NCI-H748 treated with DMSO at 0.1 percent for 48 hours (cell line): ENCODE measurements at regions not wholly inside any gene's neighbourhood (a gene's known extent, or its start where the extent isn't known, plus 50 kb on each side); places are given as distances from the start of the nearest gene placed in this dataset.
"Not testable (repeated sequence)": the region's sequence is repeated elsewhere in the genome, so short reads cannot be mapped to it uniquely, and the experiment has no call there.

Experiments used
- DNase-seq: peaks from one replicate; lab custom pipeline; 2025; lab: John Stamatoyannopoulos, UW

- DNase-seq, result no peak
These were observed 136.1 kb downstream of the DISP1 start for GRCh38 chr1:222950892-222951291.

- no peak for DNase-seq
These were observed 138.7 kb downstream of the DISP1 start for GRCh38 chr1:222953585-222953984.

DNA sequence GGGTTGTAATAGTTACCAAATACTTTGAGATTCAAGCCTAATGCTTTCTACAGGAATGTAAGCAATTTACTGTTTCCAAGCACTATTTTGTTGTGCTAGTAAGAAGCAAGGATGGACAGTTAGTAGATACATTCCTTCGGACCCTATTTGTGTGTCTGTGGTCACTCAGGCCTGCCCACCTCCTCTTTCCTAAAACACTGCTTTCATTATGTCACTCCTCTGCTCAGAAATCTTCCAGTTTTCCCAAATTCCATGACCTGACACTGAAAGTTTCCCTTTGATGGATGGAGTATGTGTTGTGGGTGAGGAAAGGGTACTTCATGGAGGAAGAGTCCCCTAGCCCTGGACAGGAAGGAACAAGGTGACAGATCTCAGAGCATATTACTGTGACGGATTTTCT lies 141.1 kb downstream of the DISP1 start:
- no peak for DNase-seq

DNA sequence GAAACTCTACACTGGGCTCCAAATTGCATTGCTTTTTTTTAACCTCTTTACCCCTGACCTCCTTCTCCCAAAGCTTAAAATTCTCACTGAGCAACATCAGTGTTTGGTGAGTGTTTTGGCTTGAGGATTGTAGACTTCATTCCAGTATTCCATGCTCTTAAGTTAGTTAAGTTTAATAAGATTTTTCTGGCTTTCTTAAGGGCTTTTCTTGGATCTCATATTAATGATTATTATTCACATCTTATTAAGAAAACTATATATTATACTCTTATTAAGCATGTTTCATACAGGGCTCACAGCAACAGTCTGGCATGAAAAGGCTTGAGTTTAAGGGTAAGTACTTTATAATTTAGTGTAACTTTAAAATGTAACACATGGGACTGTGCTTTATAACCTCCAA lies 141.8 kb downstream of the DISP1 start:
- DNase-seq, result no peak

- no peak for DNase-seq
These were observed 152.8 kb downstream of the DISP1 start for GRCh38 chr1:222967466-222968240.

- DNase-seq, result no peak
These were observed 155.2 kb downstream of the DISP1 start for GRCh38 chr1:222970040-222970439.

DNA sequence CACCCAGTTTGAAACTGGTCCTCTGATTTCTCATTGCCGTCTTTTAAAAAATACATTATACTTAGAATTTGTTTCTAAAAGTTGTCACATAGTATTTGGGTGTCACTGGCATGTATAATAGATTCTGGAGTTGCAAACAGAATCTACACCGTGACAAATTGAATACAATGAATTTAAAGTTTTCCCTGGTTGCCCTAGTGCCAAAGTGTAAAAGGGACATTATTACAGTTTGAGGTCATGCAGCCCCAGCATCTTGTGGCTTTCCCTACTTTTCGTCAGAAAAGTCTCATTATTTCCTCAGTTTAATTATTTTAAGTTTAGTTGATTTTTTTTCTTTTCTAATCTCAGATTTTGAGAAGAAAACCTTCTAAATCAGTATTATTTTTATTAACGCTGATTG lies 155.9 kb downstream of the DISP1 start:
- no peak for DNase-seq

DNA sequence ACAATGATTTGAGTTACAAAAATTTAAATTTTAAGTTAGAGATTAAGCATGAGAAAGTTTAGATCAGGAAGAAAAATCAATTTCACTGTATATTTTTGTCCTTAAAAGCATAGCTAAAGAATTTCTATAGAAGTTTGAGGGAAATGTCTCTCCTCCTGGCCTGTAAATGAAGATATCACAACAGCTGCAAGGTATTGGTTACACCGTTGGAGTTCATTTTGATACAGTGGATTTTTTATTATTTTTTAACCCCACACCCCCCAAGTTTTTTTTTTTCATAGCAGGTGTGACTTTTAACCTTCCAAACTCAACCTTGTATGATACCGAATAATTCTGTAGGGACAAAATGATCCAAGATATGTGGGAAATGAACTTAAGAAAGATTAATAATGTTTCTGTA lies 156.3 kb downstream of the DISP1 start:
- DNase-seq, result no peak

DNA sequence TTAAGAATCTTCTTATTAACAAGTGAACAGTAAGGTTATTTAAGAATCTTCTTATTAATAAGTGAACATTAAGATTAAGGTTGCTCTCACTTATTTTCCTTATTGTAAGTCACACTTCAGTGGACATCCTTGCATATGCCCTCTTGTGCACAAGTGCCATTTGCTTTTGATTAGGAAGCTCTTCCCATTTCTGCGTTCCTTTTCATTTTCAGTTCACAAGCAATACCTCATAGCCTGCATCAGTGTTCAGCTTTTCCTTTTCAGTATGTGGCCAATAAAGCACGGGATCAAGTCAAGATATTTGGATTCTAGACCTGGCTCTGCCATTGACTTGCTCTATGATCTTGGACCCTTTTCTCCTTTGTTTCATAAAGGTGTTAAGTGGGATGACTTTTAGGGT lies 158.7 kb downstream of the DISP1 start:
- DNase-seq, result no peak

DNA sequence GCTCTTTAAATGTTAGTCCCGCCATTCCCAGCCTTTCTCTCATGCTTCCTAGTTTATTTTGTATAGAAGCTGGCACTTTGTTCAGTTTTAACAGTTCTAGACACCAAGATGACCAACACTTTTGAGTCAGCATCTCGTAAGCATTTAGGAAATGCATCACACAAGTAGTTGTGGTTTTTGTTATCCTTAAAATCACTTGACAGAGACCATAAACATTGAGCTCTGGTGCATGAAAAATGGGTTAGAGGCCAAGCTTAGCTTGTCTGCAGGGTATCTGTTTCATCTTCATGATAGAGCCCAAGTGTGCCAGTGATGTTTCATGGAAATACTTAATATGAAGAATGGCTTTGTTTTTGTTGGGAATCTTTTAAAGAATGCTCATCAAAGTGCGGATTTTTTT lies 159.7 kb downstream of the DISP1 start:
- no peak for DNase-seq

- DNase-seq, result no peak
These were observed 160.8 kb downstream of the DISP1 start for GRCh38 chr1:222975472-222976122.

- no peak for DNase-seq
These were observed 161.6 kb downstream of the DISP1 start for GRCh38 chr1:222976453-222976852.

DNA sequence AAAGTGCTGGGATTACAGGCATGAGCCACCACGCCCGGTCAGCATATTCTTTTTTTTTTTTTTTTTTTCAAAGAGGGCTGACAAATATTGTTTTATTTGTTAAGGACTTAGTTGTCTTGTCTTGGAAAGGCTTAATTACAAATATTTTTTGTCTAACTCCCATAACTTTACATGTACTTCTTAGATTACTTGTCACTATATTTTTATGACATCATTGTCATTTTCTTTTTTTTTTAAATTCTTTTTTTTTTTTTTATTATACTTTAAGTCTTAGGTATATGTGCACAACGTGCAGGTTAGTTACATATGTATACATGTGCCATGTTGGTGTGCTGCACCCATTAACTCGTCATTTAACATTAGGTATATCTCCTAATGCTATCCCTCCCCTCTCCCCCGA lies 162.5 kb downstream of the DISP1 start:
- not testable (repeated sequence) for DNase-seq

DNA sequence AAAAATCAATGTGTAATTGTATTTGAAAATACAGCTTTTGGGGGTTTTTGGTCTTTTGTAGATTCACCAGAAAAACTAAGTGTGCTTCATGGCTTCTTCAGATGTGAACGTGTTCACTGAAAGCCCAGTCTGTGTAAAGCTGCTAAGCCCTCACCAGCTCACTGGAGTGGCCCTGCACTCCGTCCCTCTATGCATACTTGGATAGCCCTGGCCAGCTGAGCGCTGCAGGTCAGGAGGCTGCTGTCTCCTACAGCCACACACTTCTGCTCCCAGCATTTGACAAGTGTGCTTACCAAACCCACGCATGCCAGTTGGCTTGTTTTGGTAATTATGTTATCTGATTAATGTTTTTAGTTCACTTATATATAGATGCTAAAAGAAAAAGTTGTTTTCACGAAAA lies 163.5 kb downstream of the TLR5 start:
- DNase-seq, result no peak

DNA sequence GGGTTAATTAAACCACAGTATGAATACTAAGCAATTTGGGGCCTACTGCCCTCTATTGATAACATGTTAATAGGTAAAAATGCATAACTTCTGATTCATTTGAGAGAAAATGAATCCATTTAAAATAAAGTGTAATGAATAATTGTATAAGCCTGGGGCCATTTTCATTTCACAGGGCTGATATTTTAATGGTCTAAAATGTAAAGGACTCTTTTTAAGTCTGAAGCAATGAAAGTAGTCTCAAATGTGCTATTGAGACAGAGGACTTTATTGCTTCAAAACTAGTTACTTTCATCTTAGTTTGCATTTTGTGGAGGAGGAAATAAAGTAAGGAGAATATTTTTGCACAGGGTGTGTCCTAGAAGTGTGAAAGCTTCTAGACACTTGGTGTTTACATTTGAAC lies 155.4 kb downstream of the TLR5 start:
- no peak for DNase-seq

DNA sequence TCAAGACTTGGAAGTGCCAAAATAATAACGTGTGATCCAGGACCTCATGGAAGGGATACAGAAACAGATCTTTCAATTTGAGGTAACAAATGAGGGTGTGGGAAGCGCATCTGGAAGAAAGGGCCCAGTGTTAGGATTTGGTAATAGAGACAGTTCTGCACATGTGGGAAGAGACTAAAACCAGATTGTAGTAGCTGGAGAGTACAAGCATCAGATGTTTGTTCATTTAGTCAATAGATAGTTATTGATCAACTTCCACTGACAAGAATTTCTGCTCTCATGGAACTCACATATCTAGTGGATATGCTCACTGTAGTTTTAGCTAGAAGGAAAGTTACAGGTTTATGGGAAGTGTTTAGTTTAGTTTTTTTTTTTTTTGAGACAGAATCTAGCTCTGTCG lies 153.6 kb downstream of the TLR5 start:
- DNase-seq, result no peak

- no peak for DNase-seq
These were observed 151.9 kb downstream of the TLR5 start for GRCh38 chr1:222991177-222991576.

GRCh38 chr1:222991908-222992307 lies 151.1 kb downstream of the TLR5 start:
- DNase-seq, result no peak

DNA sequence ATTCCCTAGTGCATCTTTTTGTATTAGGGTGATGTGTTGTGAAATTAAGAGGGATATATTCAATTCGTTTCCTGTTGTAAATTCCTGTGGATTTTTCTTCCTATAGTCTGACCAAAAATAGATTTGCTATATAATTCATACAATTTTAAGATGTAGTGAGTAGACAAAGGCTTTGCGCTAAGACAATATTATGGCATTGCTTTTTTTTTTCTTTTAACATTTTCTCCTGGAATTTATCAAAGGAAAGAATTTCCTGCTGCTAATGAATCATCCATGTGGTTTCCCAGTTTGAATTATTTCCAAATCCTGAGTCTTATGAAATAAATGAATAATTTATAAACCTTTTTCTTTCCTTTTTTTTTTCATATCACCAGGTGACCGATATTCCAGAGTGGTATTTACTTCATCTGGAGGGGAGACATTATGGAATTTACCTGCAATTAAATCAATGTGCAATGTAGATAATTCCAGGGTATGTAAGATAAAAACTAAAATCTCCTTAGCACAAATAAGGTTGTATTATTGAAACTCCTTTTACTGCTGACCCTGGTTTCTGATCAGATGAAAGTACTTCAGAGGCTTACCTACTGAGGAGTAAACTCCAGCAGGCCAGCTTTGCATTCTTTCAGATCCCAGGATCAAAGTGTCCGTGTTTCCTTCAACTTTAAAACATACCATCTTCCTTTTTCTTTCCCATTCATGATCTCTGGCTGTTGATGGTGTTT lies 148.4 kb downstream of the TLR5 start:
- DNase-seq, result no peak

DNA sequence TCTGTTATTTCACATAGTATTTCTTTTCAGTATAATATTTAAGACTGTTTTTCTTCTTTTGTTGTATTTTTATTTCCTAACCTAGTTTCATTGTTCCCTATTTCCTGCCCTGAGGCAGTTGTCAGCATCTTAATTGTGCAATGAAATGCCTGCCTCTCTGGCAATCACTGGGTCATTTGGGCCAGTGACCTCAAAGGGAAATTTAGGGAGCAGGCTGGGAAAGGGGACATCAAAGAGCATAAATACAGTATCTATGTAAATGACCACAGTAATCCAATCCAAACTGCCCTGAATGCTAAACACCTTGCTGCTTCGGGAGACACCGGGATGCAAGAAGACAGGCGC lies 147.8 kb downstream of the TLR5 start:
- no peak for DNase-seq

DNA sequence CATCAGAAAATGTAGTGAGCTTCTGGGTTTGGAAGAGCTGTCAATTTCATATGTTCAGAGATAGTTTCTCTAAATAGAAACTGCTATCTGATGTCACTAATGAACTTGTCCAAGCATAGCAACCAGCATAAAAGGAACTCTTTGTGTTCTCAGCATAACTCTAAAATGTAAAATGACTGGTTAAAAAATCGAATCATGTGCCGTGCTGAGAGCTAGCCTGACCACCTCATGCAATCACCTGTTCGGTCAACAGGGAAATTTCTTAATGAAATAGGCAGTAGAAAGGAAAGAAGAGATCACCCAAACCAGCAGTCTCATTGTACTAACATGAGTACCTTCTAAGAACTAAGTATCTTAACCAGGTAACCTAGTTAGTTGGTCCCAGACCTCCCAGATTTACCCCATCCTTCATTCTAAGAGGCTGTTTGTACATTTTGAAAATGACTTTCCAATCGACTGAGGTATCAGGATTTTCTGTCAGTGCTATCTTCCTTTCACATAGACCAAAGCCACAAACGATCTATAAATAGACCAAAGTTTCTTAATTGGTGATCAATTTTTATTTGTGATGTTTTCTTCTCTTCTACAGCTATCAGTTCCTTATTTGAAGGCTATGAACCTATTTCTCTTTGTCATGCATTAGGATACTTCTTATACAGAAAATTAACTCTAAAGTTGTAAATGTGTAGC lies 147.3 kb downstream of the TLR5 start:
- DNase-seq, result no peak

DNA sequence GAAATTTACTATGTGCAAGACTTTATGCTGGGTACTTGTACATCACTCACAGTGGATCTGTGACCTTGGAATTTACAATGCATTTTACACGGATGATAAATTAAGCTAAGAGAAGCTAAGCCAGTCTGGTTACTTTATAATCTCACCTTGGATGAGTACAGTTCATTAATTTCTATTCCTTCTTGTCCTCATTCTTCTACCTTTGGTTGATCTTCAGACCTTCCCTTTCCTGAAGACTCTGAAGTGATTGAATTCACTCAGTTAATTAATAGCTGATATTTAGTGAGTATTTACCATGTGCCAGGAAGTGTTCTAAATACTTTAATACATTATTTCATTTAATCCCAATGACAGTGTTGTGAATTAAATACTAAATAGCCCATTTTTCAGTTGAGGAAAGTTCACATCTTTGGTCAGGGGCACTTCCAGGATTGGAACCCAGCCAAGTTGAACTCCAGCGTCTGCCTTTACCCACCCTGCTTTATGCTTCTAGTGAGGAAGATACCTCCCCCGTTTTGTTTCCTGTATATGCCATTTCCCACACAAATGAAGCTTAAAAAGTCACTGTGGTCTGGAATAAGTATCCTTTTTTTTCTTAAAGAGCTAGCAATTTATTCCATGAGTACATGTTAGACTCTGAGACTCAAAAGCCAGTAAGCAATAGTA lies 146.6 kb downstream of the TLR5 start:
- no peak for DNase-seq
